ENCODE measurements at regions not wholly inside any gene's neighbourhood (a gene's known extent, or its start where the extent isn't known, plus 50 kb on each side); places are given as distances from the start of the nearest gene placed in this dataset.

DNA sequence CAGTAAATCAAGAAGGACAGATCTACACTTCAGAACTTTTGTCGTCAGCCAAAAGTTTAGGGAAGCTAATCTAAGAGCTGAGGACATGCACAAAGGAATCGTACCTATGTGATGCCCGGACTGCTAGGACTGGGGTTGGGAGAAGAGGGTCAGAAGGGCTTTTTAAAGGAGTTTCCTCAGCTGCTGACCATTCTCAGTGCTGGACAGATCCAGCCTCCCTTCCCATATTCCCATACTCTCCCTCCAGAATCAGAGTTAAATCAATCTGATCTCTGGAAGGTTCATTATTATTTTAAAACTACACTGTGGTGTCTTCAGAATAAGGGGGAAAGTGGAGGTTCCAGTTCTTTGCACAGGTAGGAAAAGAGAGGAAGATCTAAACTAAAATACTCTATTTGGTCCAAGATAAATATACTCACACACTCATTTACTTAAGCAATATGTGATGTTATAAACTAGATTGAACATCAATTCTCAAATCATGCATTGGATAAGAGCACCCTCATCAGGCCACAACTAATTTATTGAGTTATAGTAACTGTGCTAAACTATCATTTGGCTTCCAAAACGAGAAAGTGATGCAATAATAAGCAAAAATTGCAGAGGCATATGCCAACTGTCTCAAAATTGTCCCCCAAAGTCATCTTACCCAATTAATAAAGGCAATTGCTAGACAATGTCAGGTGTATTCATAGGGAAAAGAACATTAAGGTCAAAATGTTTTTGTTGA is 124.7 kb downstream of the HNRNPD start:
- TF ChIP-seq POLR2A (IDR thresholded peaks at IDR 0.05) (no peak), EP300 (IDR thresholded peaks at IDR 0.05) (no peak)
